Fibroblast of skin of scalp (primary cell): ENCODE measurements at regions not wholly inside any gene's neighbourhood (a gene's known extent, or its start where the extent isn't known, plus 50 kb on each side); places are given as distances from the start of the nearest gene placed in this dataset.

Experiments used
- DNase-seq: peaks from one replicate; pipeline ENCODE4 v3.0.0-alpha.2; 2013

DNA sequence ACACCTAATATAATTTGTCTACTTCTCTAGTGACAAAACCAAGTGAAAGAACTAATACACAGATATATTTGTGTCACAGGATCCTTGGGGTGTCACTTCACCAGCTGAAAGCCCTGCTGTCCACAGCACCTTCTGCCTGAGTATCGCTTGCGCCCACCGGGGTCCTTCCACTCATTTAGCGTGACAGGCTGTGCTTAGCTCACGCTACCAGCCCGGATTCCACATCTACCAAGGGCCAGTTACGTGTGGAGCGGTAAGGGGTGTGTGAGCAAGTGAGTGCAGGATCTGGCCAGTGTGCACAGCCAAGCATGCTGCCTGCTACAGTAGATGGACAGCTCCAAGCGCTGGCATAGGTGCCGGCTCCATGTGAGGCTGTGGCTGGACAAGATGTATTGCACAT, 810.9 kb downstream of the NSUN3 start:
- DNase-seq: no peak

DNA sequence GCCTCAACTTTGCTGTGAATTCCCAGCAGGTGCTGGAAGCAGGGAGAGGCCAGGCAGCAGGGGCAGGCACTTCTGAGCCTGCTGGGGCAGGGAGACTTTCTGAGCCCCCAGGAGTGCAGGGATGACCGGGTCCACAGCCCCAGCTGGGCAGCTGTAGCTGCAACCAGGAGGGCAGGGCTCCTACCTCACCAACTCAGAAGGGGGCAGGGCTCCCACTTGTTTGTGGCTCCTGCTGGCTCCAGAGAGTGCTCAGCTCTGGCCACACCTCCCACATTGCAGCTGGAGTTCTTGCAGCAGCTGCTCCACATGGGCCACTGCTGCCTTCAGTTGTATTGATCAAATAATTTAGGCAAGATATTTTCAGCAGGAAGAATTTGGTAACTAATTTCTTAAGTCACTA, 812.3 kb downstream of the NSUN3 start:
- DNase-seq: no peak

DNA sequence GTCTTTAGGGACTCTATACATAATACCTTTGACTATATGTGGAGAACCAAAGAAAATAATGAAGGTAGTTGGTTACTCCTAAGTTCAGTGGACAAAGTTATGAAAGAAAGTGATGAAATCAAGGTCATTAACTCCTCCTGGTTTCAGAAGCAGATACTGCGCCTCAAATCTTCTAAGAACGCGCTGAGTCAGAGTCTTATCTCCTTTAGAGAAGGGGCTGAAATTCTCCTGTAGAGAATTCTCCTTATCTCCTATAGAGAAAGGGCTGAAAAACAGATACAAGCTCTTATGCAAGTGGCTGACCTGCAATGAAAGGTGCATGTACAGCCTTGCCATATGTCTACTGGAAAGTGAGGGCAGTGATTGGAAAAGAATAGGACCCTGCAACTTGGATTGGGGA, 824.2 kb downstream of the NSUN3 start:
- no peak for DNase-seq

DNA sequence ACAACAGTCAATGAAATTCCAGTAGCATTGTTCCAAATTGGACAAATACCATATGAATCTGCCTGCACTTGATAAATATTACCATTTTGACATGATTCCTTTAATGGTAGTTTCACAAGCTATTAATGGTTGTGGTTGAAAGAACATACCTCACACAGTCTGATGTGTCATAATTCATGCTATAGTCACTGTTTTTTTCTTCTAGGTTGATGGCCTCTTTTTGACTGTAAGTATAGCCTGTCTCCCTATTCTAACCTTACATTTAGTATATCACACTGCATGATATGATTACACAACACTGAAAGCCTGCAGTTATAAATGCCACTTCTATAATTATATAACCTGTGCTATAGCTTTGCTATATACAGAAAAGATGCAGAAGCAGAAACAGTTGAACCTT, 834.1 kb downstream of the NSUN3 start:
- DNase-seq: no peak

DNA sequence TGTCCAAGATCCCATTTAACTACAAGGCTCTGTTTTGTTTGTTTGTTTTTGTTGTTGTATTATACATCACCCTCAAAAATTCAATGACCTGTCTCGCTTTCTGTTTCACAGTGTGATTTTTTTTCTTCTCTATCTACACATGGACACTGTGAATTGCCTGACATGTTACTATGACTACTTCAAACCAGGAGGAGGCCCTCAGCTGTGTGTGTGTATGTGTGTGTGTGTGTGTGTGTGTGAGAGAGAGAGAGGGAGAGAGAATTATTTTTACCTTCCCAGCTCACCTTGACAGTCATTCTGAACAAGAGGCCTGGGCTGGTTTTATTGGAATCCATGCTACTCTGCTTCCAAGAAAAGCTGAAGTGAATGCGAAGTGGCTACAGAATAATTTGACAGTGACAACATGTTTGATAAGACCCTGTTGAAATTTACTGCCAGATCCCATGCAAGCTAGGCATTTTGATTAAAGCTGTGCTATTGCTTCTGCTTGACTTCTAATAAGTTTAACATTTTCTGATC, 841.4 kb downstream of the NSUN3 start:
- no peak for DNase-seq

DNA sequence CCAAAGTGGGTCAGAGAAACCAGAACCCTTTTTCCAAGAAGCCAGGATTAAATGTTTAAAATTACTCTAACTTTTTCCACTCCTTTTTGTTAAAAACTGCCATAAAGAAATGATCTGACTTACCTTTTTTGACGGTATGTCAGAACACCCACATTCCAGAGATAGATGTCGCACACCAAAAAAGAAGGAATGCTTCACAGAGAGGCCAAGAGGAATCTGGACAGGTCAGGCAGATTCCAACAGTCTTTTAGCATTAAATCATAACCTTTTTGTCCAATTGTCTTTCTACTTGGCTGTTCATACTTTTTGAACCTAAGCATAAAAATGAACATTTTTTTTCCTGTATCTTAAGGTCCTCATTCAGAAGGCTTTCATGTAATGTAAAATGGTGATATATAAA, 846.9 kb downstream of the NSUN3 start:
- no peak for DNase-seq

DNA sequence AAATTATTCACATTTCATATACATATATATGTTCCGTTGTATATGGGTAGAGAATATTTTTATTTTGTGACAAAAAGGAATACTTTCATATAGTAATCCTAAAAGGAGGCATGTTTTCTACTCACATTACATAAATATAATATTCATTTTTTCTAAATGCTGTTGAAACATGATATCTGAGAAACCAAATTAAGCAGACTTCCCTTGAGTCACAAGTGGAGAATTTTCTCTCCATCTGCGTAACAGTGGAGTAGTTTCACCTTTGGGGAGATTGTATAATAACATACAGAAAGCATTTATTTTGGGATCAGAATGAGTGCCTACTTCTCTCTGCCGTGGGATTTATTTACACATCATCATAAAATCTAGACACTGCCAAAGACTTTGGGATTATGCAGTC, 849.8 kb downstream of the NSUN3 start:
- no peak for DNase-seq

DNA sequence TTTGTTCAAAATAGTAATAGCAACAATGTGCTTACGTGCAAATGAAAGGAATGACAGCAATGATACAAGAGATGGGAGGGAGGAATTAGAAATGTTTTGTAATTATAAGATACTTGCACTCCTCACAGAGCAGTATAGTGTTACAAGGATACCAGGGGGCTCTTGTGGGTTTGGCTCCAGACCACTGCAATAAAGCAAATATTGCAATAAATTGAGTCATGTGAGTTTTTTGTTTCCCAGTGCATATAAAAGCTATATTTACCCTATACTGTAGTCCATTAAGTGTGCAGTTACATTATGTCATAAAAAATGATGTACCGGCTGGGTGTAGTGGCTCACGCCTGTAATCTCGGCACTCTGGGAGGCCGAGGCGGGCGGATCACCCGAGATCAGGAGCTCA, 864.3 kb downstream of the NSUN3 start:
- DNase-seq: no peak

DNA sequence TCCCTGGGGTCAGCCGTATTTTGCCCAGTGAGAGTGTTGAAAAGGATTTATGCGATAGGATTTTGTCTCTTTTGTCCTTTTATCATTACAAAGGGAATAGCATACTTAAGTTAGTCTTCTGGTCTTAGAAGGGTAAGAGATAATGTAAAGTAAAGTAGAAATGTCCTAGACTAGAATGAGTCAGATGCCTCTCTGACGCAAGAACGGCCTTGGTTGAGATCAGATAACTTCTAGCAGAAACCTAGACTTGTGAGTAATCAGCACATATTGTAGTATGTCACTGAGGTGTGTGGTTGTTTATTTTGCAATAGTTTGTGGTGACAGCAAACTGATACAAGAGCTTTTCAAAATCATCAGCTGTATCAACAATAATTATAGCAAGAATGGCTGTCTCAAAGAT, 866.1 kb downstream of the NSUN3 start:
- DNase-seq: peak; percentile 11

DNA sequence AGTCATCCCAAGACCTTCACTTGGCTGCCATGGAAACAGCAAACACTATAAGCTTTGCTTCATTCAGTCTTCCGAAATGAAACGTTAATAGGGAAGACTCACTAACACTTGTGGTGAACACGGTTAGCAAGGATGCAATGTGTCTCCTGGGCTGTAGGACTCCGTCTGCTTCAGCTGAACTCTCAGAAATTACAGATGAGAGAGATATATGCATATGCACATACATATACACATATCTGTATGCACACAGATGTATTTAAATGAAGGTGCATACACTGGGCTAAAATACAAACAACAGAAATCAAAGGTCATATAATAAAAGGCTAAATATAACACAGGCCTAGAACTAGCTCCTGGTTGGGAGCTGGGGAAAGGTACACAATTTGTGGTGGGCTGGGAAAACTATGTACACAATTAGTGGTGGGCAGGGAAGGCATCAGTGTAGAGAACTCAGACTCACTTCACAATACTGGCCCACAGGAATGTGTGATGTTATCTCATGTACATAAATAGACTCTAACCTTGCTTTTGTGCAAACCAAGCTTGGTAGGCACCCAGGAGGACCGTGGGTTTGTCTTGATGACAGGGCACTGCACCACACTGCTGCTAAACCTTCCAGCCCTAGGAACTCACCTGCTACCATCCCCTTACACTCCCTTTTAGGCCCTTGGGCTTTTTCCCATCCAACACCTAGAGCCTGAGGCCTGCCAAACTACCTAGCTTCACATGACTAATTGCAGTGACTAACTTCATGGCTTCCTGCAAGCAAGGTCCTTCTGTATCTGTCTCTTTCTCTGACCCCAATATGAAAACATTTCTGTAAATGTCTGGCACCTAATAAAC, 873.1 kb downstream of the NSUN3 start:
- DNase-seq: no peak

DNA sequence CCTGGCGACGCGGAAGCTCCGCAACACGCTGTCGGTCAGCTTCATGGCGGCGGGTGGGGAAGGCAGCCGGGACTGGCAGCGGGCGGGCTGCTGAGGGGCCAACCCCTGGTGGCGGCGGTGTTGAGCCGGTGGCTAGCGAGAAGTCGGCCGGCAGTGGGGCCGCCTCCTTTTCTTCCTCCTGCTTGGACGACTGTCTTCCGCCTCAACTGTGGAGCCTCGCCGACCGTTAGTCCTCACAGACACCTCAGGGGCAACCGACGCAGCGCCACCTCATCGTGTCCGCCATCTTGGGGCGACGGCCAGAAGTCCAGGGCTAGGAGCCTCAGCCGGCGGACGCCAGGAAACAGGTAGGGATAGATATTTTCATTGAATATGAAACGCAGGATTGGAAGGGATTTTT, 875.1 kb downstream of the NSUN3 start:
- DNase-seq: no peak

DNA sequence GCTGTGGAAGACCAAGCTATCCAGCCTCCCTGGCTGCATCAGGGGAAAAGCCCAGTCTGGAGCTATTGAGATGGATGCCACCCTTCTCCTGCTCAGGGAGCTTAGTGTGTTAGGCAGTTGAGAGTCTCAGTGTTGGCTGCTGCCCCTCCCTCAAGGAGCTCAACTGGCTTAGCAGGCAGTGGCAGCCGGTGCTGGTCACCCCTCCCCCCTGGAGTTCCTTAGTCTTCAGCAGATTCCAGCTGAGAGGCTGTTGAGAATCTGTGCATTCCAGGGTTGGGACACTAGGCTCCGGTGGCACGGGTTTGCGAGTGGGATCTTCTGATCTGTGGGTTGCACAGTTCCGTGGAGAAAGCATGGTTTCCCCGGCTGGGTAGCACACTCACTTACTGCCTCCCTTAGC, 883.8 kb downstream of the NSUN3 start:
- DNase-seq: no peak

DNA sequence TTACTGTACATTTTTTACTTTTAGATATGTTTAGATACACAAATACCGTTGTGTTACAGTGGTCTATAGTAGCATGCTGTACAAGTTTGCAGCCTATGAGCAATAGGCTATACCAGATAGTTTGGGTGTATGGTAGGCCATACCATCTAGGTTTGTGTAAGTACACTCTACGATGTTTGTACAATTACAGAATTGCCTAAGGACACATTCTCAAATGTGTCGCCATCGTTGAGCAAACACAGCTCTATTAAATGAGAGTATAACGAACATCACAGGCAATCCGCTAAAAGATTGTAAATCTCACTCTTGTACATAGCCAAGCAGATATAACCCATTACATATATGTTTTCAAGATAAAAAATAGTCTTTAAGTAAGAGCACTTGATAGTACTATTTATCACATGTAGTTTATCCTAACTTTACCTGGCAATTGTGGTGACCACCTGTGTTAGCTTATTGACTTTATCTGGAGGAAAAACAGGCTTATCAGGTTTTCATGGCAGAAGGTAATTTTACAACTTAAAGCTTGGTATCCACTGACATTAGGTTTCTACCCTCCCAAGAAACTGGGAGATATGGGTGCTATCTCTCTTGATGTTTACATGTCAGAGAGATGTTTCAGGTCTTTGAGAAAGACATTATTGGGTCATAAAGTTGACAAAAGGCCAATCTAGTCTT, 898.7 kb downstream of the NSUN3 start:
- DNase-seq: no peak

DNA sequence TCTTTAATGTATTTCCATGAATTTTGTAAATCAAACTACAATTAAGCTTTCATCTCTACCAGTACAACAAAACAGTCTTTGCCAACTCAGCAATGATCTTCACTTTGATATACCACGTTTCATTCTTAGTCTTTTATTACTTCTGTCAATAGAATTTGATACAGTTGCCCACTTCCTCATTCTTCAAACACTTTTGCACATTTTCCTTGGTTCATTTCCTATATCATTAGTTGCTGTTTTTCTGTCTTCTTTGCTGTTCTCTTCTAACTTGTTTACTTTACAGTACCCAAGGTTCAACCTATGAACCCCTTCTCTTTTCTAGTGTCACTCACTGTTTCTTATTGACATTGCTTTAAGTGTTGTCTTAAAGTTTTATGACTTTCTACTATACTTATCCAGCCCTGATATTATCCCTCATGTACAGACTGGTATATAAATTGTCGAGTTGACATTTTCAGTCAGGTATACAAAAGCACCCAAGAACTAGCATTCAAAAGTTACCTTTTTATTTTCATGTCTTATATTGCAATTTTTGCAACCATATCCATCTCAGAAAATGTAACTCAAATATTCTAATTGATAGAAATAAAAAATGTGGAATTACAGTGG, 903.1 kb downstream of the NSUN3 start:
- no peak for DNase-seq

DNA sequence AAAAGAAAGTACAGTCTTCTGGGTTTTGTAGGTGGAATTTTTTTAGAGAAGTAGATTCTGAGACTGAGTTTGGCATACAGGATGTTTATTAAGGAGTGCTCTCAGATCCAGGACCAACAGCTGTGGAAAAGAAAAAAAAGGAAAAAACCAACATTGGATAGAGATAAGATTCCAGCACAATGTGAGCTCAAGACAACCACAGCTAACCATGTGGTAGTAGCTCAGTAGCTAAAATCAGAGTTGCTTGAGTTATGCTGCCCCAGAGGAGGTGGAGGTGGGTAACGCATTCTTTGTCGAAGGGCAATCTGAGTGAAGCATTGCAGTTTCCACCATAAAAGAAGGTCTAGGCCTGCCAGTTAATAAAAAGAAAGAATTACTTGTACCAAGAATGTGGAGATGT, 904.3 kb downstream of the NSUN3 start:
- no peak for DNase-seq

DNA sequence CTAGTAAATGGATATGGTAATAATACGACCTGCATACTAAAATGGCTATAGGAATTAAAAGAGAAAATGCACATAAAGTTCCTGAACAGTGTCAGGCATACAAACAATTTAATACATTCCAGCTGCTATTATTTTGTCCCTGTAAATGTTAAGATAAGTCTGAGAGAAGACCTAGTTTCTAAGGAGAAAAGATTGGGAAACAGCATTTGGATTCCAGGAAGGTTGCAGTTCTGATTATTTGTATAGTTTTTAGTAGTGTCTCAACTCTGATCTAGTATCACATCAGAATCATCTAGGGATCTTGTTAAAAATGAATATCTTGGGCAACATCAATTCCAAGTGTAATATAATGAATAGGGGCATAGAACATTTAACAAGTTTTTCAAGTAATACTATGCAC, 905.7 kb downstream of the NSUN3 start:
- DNase-seq: no peak

DNA sequence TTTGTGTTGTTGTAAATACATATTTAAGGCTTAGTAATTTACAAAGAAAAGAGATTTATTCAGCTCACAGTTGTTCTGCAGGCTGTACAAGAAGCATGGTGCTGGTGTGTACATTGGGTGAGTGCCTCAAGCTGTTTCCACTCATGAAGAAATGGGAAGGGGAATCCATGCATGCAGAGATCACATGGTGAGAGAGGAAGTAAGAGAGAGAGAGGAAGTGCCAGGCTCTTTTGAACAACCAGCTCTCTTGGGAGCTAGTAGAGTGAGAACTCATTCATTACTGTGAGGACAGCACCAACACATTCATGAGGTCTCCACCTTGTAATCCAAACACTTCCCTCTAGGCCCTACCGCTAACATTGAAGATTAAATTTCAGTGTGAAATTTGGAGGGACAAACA, 909.2 kb downstream of the NSUN3 start:
- no peak for DNase-seq

DNA sequence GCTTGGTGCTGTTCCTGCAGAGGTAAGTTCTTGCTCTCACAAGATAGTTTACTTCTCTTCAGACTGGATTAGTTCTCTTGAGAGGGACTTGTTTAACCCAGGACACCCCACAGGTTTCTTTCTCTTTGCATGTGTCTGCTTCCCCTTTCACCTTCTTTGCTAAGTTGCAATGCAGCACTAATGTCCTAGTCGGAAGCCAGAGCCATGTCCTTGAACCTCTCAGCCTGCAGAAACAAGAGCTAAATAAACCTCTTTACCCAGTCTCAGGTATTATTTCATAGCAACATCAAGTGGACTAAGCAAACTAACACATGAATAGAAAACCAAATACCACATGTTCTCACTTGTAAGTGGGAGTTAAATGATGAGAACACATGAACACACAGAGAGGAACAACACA, 915.2 kb downstream of the NSUN3 start:
- no peak for DNase-seq

DNA sequence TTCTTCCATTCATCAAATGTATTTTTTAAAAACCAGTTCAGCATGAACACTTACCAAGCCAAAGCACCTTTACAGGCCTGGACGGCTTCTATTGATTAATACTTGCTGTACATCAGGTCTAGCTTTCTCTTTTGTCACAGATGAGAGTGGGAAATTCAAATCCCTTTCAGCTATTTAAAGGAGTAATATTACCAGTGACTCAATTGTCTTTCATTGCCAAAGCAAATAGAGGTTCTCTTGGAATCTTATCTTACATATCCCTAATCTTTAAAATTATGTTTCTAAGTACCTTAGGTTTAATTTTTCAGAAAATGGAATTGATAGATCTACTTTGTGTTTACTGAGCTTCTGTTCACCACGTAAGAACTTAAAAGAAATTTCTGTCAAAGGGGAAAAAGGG, 922.9 kb downstream of the NSUN3 start:
- DNase-seq: no peak

DNA sequence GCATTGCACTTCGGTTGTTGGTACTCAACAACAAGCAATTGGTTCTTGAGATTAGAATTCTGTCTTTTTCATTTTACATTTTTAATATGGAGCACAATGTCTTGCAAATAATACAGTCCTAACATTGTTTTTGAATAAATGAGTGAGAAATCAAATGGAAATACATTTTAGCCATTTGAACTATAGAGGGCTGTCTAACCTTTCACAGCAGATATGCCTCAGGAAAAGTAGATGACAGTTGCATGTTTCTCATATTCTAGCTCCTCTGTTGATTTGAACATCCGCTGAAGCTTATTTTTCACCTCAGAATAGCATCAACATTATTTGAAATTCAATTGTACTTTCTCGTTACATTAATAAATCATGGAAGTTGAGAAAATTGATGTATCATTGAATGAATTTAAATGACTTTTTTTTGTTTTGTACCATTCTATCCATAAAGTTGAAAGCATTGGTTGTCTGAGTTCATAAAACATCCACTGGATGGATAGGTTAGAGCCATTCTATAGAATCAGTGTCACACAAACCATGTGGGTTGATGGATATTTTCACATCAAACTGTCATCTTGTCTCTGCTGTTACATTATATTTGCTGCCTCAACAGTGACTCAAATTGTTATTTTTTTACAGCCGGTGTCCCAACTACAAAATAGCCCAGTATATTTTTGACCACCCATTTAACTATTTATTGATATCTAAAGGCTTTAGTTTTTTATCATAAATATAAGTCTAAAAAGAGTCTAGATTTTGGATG, 928.3 kb downstream of the NSUN3 start:
- no peak for DNase-seq

DNA sequence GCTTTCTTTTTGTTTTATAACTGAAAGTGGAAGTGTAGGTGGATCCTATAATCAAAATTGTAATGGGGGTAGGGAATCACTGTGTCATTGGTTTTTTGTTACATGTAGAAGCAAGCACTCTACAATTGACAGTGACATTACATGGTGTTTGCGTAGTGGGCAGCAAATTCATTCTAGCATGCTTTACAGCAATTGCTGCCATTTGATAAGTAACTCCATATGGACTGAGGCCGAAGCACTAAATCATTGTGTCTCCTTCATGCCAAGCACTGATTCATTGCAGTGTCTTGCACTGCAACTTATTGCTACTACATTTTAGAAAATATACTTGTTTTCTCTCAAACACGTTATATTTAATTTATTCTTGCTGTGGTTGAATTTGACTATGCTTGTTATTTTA, 933.9 kb downstream of the NSUN3 start:
- DNase-seq: no peak

DNA sequence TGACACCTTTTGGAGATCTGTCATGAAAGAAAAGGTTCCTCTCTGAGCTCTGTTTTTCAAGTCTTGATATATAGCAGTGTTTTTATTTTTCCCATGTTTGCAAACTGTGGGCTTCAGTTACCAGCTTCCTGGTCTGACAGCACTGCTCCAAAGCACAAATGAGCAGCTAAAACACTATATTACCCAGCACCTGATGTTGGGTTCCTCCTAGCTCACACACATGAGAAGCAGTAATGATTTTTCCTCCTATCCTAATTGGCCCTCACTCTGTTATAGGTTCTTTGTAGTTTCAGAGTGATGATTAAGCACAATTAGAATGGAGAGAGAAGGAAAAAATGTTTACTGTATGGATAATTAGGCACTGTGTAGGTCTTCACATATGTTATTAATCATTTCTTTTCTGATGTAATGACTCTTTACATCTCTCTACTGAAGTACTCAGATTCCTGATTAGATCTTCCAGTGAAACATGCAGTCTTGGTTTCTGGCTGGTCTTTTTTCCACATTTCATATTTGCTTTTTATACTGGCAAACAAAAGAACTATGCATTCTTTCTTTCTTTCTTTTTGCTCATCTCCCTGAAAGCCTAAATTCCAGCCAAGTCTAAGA, 939.7 kb downstream of the NSUN3 start:
- peak; percentile 1 for DNase-seq

DNA sequence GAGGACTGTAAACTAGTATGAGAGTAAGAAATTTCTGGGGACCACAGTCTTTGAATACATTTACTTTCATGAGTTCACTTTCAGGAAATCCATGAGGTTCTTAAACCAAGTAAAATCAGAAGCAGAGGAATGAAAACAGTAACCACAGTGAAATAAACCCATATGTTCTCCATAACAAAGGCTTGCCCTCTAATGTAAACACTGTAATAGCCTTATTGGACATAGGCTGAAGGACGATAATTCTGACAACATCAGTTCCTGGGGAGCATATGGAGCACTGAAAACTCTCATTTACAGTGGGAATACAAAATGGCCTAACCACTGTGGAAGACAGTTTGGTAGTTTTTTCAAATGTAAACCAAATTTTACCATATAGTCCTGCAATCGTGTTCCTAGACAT, 965.8 kb downstream of the NSUN3 start:
- no peak for DNase-seq
